ENCODE measurements at regions not wholly inside any gene's neighbourhood (a gene's known extent, or its start where the extent isn't known, plus 50 kb on each side); places are given as distances from the start of the nearest gene placed in this dataset.

GRCh38 chr3:66673293-66673692 is 172.5 kb upstream of the LRIG1 start:
- DNase-seq (ENCODE audit: low spot score): no peak
- no peak for FAIRE-seq

GRCh38 chr3:66675366-66675765 is 174.5 kb upstream of the LRIG1 start:
- FAIRE-seq: no peak
- no peak for DNase-seq (ENCODE audit: low spot score)

GRCh38 chr3:66692042-66692765 is 191.4 kb upstream of the LRIG1 start:
- no peak for DNase-seq (ENCODE audit: low spot score)
- FAIRE-seq: no peak

DNA sequence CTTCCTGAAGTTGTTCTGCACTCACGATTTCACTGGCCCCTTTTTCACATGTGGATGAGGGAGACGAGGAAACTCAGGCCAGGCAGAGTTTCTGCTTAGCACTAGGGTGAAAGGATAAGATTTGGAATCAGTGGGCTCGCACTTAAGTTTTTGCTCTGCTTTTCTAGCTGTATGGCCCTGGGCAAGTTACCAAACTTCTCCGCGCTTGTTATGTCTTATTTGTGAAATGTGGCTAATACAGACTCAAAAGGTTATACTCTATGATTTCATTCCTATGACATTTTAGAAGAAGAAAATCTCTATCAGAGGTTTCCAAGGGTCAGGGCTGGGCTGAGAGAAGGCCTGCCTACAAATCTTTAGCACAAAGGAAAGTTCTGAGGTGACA is 191.9 kb upstream of the LRIG1 start:
- DNase-seq (ENCODE audit: low spot score) (no peak), FAIRE-seq (no peak)

DNA sequence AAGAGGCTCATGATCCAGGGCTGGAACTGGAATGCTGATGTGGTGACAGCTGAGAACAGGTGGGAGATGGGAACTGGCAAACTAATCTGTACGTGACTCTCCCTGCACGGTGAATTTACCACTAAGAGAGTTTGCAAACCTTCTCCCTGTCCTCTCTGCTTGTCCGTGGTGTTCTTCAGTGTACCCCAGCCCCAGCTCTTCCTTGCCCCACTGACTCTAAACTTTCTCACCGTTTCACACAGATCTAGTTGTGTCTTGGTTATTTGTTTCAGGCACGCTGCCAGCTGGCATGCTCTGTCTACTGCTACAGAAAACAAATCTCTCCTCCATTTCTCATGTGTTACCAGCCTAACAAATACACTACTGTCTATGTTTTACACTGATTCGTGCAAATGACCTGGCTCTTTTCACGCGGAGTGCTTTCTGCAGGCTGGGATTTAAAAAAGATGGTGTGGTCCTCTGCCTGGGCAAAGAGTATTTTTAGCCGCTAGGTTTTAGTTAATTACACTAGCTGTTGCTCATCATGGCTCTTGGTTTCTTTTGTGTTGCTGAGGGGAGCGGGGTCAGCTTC is 192.7 kb upstream of the LRIG1 start:
- DNase-seq (ENCODE audit: low spot score) (no peak), FAIRE-seq (no peak)

DNA sequence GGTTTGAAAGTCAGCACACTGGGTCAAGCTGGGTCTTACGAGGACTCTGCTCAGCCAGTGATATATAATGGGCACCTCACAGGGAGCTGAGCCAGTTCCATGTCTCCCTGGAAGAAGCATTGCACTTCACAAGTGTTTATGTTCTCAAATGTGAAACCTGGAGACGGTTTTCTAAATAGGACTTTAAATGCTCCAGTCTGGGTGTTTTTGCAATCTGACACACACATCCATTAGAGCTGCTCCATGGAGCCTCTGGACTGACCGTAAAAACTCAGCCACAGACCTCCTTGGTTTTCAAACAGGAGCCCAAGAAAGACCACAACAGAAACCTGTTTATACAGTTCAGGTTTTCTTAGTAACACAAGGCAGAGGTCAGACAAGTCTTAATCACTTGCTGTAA is 201.3 kb upstream of the LRIG1 start:
- no peak for DNase-seq (ENCODE audit: low spot score)
- FAIRE-seq: no peak

- no peak for DNase-seq (ENCODE audit: low spot score)
- no peak for FAIRE-seq
Measured at GRCh38 chr3:66703501-66703900, 202.7 kb upstream of the LRIG1 start.

- FAIRE-seq: no peak
- no peak for DNase-seq (ENCODE audit: low spot score)
Measured at GRCh38 chr3:66705076-66705475, 204.3 kb upstream of the LRIG1 start.

DNA sequence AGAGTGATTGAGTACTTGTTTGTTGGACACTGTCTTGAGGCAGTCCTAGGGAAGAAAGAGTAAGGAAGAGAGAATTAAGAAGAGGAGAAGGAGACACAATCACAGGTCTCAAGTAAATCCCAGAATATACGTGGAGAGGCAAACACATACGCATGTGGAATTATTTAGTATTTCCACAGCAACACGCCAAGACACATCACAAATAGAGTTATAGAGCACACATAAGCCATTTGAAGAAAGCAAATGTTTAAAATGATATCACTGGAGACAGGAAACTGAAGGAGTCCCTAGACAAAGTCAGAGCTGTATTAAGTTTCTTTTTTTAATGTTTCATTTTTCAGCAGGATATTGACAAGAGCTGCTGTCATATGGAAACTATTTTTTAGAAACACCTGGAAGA is 206.1 kb upstream of the LRIG1 start:
- no peak for DNase-seq (ENCODE audit: low spot score)
- FAIRE-seq: no peak

- no peak for FAIRE-seq
- no peak for DNase-seq (ENCODE audit: low spot score)
Measured at GRCh38 chr3:66709532-66709931, 208.7 kb upstream of the LRIG1 start.

- DNase-seq (ENCODE audit: low spot score) (no peak), FAIRE-seq (no peak)
Measured at GRCh38 chr3:66712210-66712609, 211.4 kb upstream of the LRIG1 start.

DNA sequence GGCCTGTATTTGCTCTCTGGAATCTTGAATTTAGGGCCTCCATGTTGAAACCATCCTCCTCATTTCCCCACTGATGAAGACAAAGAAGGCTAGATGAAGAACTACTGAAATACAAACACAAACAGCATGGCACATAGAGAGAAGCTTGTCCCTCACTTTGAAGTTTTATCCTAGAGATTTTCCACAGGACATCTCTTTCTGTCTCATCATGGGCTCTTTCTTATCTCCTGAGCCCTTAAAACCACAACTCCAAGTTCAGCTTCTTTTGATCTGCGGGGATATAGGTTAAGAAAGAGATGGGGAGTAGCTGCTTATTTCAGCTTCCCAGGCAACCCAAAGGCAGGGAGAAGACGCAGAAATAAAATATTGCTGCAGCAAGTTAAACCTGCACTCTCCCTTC is 213.1 kb upstream of the LRIG1 start:
- FAIRE-seq (no peak), DNase-seq (ENCODE audit: low spot score) (no peak)

- FAIRE-seq (no peak), DNase-seq (ENCODE audit: low spot score) (no peak)
Measured at GRCh38 chr3:66715806-66716205, 215.0 kb upstream of the LRIG1 start.

- FAIRE-seq (no peak), DNase-seq (ENCODE audit: low spot score) (no peak)
Measured at GRCh38 chr3:66717806-66718205, 217.0 kb upstream of the LRIG1 start.

DNA sequence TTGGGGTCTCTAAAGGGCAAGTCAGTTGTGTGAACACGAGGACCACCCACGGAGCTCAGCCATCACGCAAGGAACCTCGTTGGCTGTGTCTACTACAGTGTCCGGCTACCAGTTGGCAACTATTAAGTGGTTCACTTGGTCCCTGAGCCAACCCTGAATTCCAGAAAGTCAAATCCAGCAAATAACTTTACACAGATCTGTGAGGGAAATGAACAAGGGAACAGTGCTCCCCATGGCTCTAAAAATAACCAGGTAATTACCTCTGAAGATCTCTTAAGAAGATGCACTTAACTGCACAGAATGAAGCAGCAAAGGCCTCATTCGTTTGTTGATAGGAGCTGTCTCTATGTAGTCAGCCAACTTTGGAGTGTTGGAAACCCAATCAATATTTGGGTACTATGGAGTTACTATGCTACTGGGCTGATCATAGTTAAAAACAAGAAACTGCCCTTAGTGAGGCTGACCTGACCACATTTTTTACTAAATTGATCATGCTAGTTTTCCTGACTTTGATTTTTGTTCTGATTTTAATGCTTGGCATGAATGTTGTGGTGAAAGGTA is 219.1 kb upstream of the LRIG1 start:
- no peak for DNase-seq (ENCODE audit: low spot score)
- FAIRE-seq: no peak

- no peak for FAIRE-seq
- no peak for DNase-seq (ENCODE audit: low spot score)
Measured at GRCh38 chr3:66720508-66720907, 219.7 kb upstream of the LRIG1 start.

- FAIRE-seq (no peak), DNase-seq (ENCODE audit: low spot score) (peak; percentile 27)
Measured at GRCh38 chr3:66722675-66723074, 221.9 kb upstream of the LRIG1 start.

DNA sequence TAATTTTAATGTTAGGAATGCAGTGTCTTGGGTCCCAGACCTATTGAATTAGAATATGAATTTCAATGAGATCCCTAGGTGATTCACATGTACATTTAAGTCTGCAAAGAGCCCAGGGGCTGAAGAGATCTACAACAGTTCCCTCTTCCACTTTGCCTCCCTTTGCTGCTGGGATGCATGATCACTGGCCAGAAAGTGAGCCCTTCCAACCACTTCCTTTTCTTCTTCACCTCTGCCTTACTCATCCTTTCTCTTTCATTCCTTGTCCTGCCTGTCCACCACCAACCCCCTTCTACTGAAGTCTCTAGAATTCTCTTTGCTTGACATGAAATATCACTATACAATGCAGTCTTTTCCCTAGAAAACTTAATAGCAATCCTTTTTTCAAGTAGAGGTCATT is 222.4 kb upstream of the LRIG1 start:
- no peak for FAIRE-seq

DNA sequence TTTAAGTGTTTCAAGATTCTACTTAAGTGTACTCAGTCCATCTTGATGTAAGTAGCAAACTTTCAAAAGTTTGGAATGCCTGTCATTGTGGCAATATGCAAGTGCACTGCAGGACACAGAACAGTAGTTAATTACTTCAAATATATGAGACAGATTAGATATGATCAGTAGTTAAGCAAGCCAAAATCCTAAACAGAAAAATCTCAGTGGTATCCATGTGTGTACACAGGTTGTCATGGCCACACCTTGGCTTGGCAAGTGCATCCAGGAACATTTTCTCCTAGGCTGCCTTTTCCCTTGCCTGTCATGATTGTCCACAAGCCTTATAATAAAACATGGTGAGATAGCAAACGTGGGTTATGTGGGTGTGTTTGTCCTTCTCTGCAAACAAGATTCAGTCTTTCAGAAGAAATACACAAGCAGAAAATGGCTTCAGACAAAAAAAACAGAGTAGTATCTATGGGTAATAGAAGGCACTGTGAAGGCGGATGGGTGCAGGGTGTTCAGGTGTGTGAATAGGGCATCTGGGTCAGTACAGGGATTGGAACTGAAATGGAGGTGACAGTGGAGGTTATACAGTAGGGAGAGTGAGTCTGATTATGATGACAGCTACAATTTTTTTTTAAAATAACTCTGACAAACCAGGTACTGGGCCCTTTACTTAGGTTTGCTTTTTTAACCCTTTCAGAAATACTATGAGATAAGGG is 229.0 kb upstream of the LRIG1 start:
- FAIRE-seq: no peak

More for the DNA sequence above, 222.4 kb upstream of the LRIG1 start:
- DNase-seq (ENCODE audit: low spot score): no peak

GRCh38 chr3:66738625-66739365 is 238.0 kb upstream of the LRIG1 start:
- no peak for DNase-seq (ENCODE audit: low spot score)
- FAIRE-seq: no peak

More for the DNA sequence above, 229.0 kb upstream of the LRIG1 start:
- DNase-seq (ENCODE audit: low spot score): no peak

- FAIRE-seq (no peak), DNase-seq (ENCODE audit: low spot score) (no peak)
Measured at GRCh38 chr3:66740260-66740659, 239.4 kb upstream of the LRIG1 start.

DNA sequence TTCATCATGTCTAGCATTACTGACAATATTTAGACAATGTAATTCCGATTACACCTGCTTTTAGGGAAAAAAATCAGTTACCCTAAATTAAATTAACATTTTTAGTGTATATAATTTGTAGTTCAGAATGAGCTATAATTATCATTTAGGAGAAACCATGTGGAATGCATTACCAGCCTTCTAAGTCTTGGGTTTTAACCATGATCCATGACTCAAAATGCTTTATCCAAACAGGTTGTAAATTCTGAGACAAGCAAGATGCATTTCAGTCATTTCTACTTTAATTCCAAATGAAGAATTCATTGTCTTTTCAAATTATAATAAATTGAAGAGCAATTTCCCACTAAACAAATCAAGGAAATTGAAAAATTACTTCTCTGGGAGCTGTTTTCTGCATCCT is 243.7 kb upstream of the LRIG1 start:
- FAIRE-seq (no peak), DNase-seq (ENCODE audit: low spot score) (no peak)
